HG03025 (cell line): ENCODE measurements at regions not wholly inside any gene's neighbourhood (a gene's known extent, or its start where the extent isn't known, plus 50 kb on each side); places are given as distances from the start of the nearest gene placed in this dataset.
"Not testable (repeated sequence)": the region's sequence is repeated elsewhere in the genome, so short reads cannot be mapped to it uniquely, and the experiment has no call there.

Experiments used
- ATAC-seq: cut with Tn5 transposase; IDR thresholded peaks from one replicate; pipeline ENCODE4 v1.9.1; 2021; ENCODE audit warnings: mild to moderate bottlenecking, moderate library complexity; ENCODE audit not compliant: unreplicated experiment, low FRiP score

DNA sequence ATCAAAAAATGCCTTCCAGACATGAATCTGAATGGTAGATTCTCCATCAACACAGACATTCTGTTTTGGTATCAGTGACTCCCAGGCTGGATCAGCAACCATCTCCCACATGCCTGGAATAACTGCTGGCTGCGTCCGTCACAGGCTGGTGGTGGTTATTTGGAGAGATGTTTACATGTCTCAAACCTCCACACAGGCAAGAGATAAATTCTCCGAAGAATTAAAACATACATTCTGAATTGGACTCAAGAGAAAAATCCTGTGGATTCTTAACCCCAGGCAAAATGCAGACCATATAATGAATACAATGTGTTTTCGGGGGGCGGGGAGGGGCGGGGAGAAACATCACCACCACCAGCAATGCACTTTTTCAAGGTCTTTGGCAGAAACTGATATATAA, 108.2 kb downstream of the THBS2 start:
- no peak for ATAC-seq

DNA sequence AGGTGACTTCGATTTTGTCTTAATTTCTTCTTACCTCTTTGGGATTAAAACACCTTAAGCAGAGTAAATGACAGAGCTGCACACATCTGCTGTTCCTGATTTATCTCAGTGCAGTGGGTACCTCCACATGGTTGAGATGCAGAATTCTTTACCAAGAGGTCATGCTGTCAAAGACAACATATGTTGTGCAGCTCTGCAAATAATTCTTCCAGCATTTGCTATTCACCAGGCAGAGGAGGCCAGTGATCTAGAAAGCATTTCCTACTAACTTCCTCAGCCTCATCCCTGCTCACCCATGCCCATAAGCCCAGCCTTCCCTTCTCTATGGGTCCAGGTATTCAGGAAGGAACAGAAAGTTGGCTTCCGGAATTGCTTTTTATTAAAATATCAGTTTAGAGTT, 109.3 kb downstream of the THBS2 start:
- ATAC-seq, result no peak

DNA sequence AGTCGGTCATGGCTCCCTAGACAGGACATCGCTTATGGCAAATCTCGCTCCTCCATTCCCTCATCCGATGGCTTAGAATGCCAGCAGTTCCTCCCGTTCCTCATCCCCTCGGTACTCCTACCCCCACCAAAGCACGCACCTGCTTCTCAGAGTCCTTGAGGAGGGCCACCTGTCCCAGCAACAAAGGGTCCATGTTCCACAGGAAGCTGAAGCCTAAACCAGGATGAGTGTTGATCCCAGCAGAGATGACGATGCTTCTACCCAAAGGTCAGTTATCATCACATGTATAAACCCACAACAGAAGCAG, 111.2 kb downstream of the THBS2 start:
- no peak for ATAC-seq

DNA sequence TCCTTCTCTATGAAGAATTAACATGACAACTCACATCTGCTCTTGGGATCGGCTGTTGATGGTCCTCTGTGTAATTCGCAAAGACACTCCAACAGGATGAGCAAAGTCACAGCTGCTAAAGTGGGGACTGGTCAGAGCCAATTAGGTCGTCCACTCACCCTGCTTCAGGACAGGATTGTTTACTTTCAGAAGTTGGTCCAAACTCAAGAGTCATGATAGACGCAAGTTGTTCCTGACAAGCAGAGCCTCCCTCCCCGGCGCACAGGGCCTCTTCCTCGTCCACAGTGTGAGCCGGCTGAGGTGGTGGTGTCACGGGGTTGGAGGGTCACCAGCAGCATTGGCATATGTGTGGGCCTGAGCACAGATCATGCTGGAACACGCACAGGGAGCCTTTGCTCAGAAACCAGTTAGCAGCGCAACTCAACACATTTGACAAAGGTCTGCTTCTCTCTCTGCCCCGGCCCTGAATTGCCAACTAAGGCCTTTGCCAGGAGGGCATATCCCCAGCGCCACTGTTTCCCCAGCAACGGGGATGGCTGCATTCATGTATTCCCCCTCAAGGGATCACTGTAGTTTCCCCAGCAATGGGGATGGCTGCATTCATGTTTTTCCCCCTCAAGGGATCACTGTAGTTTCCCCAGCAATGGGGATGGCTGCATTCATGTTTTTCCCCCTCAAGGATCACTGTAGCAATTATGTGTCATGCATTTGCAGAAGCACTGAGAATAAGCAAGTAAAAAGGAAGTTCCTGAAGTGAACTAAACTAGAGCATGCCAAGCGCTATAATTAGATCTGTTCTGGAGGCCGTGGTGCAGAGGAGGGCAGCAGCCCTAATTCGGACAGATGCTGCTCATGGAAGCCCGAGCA, 111.7 kb downstream of the THBS2 start:
- ATAC-seq, result no peak

DNA sequence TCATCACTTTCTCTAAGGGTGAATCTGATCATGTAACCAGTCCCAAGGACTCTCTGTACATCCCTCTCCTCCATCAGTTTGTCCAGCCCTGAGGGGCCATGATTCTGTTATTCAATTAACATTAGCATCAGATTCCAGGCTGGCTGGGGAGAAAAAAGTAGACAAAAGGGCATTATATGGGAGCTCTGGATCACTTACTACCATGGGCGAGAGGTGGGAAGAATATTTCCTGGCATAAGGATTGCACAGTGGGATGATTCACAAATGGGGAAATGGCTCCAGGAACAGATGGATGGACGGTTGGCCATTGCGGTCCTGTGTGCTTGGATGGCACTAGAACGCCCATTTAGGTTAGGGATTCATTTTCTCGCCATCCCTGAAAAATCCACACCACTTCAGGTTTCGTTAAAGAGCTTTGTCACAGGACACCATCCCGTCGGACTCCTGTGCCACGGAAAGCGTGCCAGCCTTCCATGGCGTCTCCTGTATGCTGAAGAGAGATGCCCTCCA, 112.6 kb downstream of the THBS2 start:
- ATAC-seq, result no peak

DNA sequence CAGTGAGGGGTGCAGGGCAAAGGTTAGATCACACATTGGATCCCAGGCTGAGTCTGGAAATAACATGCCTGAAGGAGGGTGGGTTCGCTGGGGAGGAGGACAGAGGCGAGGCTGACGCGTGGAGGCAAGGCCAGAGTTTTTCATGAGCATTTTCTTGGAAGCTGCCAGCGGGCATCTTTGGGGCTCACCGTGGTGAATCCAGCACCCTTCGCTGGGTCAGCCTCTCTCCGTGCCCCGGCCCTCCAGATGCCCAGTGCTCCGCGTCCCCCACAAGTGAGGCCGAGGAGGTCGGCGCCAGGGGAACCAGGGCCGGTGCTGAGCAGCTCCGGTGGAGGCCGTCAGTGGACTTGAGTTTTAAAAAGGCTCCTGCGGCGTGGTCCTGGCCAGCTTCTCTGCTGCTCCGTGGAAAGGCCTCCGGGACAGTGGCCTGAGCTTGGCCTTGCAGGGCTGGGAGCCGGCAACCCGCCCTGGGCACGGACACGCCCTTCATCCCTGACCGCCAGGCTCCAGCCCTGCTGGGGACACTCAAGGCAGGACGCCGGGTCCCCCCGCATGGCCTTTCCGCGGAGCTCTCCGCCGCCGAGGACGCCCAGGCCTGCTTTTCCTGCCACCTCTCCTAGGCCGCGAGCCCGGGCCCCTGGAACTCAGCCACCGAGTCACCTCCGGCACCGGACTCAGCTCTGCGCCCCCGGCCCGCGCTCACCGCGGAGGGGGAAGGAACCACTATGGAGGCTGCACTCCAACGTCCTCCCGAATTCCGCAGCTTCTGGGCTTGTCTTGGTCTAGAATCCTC, 114.3 kb downstream of the THBS2 start:
- ATAC-seq, result no peak

DNA sequence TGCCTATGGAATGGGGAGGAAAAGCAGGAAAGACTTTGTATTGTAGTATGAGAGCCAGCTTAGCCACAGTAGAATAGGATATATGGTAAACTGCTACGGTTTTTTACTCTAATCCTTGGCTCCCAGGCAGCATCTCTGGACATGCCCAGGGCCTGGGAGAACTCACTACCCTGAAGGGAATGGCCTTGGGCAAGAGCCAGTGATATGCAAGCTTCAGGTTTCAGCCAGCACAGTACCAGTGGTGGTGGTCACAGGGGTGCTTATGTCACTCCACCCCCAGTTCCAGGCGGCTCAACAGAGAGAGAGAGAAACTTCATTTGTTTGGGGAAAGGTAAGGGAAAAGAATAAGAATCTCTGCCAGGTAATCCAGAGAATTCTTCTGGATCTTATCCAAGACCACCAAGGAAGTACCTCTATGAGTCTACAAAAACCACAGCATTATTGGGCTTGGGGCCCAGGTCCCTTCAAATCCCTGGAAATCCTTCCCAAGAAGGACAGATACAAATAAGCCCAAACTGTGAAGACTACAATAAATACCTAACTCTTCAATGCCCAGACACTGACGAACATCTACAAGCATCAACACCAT, 121.2 kb downstream of the THBS2 start:
- ATAC-seq, result no peak

DNA sequence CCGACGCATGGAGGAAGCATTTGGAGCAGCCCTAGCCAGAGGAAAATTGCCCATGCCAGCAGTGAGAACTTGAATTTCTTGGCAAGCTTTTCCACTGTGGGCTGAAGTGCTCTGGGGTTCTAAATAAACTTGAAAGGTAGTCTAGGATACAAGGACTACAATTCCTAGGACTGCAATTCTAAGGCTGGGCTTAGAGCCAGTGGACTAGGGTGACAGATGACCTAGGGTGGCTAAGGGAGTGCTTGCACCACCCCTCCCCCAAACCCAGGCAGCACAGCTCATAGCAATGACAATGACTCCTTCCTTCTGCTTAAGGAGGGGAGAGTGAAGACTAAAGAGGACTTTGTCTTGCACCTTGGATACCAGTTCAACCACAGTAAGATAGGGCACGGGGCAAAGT, 122.3 kb downstream of the THBS2 start:
- no peak for ATAC-seq

DNA sequence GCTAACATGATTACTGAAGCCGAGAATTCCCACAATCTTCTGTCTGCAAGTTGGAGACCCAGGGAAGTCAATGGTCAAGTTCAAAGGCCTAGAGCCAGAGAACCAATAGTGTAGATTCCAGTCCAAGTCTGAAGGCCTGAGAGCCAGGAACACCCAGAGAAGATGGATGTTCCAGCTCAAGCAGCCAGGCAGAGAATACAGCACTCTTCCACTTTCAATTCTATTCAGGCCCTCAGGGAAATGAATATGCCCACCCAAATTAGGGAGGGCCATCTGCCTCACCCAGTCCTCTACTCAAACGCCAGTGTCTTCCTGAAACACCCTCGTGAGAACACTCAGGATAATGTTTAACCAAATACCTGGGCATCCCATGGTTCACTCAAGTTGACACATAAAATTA, 123.5 kb downstream of the THBS2 start:
- no peak for ATAC-seq

DNA sequence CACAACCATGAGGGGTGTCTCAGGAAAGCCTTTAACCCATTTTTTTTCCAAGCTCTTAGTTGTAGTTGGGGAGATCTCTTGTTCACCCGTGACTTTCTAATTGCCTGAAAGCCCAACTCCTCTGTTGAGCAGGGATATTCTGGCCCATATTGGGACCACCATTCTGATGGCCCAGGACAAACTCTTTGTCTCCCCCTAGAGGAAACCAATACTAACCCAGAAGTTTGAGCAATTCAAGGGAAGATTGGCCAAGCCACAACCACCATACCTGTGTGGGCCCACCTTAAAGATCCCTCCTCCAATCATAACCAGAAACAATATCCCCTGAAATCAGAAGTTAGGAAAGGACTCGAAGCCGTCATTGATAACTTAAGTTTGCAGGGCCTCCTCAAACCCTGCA, 132.6 kb downstream of the THBS2 start:
- no peak for ATAC-seq

DNA sequence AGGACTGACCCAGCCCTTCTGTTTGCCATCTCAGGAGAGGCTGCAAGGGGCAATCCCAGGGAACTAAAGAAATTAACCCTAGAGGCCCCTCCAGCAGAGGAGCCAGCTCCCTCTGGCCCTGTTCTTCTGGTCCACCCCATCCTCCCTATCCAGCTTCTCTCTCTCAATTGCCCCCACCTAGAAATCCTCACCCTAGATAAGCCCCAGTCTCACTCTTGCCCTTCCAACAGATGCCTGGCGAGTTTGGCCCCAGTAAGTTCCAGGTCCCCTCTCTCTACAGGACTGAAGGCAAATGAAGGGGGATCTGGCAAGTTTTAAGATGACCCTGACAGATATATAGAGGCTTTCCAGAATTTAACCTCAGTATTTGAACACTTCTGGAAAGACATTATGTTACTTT, 134.0 kb downstream of the THBS2 start:
- ATAC-seq, result no peak

DNA sequence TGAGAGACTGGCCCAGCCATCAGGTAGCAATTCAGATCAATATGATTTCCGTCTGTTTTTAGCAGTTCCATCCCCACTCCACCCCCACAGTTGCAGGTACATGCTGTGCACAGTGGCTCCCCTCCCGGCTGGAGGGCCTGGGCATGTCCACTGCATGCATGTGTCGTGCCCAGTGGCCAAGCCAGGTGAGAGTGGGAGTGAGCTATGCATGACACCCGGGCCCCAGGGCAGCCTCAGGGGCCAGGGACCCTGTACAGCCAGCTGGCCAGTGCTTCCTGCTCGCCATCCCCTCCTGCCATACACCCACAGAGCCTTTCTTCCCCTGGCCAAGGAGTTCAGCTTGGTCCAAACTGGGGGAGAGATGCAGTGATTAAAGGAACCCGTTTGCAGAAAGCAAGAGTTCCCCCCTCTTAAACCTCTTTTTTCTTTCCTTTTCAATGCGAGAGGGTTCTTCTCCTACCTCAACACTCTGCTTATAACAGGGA, 135.3 kb downstream of the THBS2 start:
- ATAC-seq, result no peak

DNA sequence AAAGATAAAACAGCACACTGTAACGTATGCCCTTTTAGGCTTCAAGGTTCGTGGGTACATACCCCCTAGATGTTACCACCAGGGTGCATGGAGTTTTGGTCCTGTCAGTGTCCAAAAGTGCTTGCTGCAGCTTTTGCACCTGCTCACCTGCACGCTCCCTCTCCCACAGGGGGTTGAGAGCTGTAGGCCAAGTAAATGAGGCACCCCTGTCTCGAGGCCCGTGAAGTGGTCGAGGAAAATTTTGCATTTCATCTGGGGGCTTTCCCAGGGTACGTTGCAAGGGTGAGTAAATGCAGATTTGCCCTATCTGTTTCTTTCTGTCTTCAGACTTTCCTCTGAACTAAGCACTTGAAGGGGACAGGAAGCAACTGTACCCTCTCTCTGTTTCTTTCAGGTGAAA, 136.0 kb downstream of the THBS2 start:
- no peak for ATAC-seq

DNA sequence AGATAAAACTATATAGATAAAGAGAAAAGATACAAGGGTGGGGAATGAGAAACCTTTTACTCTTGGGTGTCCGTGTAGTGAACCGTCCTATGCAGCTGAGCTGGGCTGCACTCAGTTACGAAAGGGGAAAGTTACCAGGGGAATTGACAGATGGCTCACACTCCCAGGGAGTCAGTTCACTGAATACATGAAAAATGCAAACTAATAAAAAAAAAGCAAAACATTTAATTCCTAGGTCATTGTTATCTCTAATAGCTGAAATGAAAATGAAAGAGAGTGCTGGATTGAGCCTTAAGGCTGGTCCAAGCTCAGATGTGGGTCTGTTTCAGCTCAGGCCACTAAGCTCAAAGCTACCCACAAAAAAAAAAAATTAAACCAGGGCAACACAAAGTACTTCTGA, 138.0 kb downstream of the THBS2 start:
- ATAC-seq, result no peak

DNA sequence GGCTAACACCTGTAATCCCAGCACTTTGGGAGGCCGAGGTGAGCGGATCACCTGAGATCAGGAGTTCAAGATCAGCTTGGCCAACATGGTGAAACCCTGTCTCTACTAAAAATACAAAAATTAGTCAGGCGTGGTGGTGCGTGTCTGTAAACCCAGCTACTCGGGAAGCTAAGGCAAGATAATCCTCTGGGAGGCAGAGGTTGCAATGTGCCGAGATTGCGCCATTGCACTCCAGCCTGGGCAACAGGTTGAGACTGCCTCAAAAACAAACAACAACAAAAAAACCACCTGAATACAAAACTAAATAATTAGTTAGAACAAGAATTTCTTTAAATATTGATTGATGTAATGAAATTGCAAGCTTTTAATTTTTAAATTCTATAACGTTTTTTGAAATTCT, 139.0 kb downstream of the THBS2 start:
- ATAC-seq, result not testable (repeated sequence)

DNA sequence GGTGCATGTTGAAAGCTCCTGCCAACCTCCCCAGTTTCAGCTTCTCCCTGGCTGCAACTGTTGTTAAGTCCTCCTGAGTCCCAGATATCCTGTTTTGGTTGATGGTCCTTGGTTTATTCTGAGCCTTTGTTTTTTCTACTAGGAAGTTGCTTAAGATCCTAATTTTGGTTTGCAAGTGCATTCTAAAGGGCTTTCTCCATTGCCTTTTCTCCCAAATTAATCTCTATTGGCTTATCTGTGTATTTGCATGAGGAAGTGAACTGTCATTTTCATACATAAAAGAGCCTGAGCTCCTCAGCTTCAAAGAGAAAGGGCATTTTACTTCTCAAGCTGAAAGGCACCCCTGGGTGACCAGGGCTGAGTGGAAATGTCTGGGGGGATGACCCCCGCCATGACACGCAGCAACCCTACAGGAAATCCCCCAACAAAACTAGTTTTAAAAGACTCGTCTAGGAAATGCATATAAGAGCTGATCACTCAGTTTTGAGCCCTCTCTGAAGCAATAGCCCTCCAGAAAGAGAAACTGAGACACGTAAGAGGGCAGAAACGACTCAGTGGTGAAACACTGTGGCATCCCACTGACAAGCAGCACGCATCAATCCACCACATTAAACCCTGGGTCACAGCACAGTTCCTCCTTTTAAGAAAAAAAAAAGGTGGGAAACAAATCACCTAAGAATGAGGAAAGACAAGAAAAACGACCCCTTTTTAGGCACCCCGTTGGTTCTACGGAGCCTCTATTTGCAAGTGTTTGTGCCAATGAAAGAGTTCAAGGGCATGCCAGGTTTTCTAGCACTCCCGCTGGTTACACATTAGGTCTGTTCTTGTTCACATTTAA, 140.9 kb downstream of the THBS2 start:
- no peak for ATAC-seq

DNA sequence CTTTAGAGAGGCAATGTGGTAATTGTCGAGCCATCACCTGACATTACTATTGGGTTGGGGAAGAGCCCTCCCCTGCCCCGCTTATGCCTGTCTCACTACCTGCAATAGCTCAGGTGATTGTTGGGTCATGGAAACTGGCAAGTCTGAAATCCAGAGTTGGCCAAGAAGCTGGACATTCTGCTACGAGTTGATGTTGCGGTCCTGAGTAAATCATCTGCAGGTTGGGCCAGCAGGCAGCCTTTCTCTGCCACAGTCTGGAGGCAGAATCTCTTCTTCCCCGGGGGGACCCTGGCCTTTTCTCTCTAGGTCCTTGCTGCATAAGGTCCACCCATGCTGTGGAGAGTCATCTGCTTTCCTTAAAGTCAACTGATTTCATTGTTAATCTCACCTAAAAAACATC, 142.4 kb downstream of the THBS2 start:
- no peak for ATAC-seq

DNA sequence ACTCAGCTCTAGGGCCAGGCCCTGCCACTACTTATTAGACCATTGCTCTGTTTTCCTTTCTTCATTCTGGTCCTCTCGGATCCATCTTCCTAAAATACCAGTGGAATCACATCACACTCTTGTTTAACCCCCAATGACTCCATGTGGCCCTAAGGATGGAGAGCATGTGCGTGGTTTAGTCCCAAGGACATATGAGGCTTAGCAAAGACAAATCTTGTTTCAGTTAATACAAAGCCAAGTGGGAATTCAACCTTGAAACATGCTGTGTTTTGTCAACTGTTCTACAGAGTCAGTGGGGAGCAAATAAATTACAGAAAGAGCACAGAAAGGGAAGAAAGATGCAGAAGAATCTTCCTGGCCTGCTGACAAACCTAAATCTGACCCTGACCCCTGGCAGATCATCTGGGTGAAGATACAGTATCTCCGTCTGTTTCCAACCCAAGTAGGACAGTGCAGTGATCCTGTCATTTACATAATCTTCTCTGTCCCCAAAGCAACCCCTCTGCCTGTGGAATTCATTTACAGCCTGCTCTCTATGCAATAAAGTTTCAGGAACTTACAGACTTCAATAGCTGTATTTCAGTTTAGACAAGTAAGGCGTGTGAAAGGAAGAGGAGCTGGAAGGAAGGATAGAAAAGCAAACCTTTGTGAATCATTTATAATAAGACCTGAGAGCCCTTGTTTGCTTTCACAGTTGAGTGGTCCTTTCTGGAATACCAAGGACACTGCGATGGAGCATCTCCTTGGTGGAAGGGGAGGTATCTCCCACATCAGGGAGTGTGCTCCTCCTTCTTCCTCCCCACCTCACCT, 144.0 kb downstream of the THBS2 start:
- no peak for ATAC-seq

DNA sequence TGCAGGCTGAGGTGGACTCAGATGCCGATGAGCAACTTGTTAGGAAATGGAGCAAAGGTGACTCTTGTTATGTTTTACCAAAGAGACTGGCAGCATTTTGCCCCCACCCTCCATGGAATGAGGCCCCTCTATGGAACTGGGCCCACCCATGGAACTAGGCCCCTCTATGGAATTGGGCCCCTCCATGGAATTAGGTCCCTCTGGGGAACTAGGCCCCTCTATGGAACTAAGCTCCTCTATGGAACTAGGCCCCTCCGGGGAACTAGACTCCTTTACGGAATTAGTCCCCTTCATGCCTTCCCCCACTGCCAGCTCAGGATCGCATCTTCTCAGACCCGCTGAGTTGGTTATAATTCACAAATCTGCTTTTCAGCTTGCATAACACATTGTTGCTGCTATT, 144.9 kb downstream of the THBS2 start:
- no peak for ATAC-seq

DNA sequence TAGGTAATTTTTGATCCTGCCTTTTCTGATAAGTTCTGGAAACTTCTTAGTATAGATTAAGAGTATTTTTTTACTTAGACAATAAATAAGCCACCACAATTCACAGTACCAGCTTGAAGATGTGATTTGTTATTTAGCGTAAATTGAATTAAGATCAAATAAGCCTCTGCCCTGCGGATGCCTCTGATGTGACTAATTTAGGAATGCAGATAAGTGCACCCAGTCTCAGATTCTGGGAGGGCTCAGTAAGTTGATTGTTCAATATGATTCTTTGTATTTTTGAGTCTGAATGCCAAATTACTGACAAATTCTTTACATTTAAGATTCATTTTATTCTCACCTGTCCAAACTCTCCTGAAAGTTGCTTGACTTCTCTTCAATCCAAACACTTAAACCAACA, 147.5 kb downstream of the THBS2 start:
- no peak for ATAC-seq
